ENCODE measurements at regions not wholly inside any gene's neighbourhood (a gene's known extent, or its start where the extent isn't known, plus 50 kb on each side); places are given as distances from the start of the nearest gene placed in this dataset.

GRCh38 chr2:193349642-193350041 is 1154.9 kb upstream of the TMEFF2 start:
- no peak overlapping the region for H3K4me2 ChIP-seq (ENCODE audit: low read length, poor library complexity, severe bottlenecking)
- no peak overlapping the region for H2BK12ac ChIP-seq (ENCODE audit: low read length in 2 of 2)
- H3K18ac ChIP-seq (ENCODE audit: low read depth in 1 of 2, low read length in 2 of 2), result no peak overlapping the region
- no peak overlapping the region for H2BK15ac ChIP-seq (ENCODE audit: low read depth, poor library complexity, severe bottlenecking)
- H3K27ac ChIP-seq (ENCODE audit: low read length, poor library complexity, severe bottlenecking), result no peak overlapping the region
- no peak overlapping the region for H2BK5ac ChIP-seq (ENCODE audit: low read depth, low read length, poor library complexity, severe bottlenecking)
- no peak overlapping the region for H3K23ac ChIP-seq (ENCODE audit: low read length in 2 of 2)
- WGBS, result 83% methylated on average over 1 of the region's 1 CpG
- no peaks in the 10 kb centered on the region for H3K79me1 ChIP-seq (replicated peaks; ENCODE audit: low read length, poor library complexity, severe bottlenecking)
- H4K8ac ChIP-seq (ENCODE audit: low read length), result no peak overlapping the region
- H4K91ac ChIP-seq (ENCODE audit: low read length), result no peak overlapping the region
- H3K27me3 ChIP-seq (ENCODE audit: control insufficient read depth in 1 of 2, insufficient read depth in 1 of 2, low read length in 2 of 2), result no peaks in the 10 kb centered on the region
- no peak overlapping the region for H2AFZ ChIP-seq (ENCODE audit: low read depth, low read length)
- no peaks in the 10 kb centered on the region for H3K36me3 ChIP-seq (ENCODE audit: control insufficient read depth in 1 of 2, insufficient read depth in 2 of 2, low read depth in 1 of 2, low read length in 2 of 2)
- H2BK120ac ChIP-seq (ENCODE audit: low read depth, low read length), result no peak overlapping the region
- no peaks in the 10 kb centered on the region for H3K4me1 ChIP-seq (ENCODE audit: control insufficient read depth, insufficient read depth, low read depth, low read length)
- no peak overlapping the region for H3K9ac ChIP-seq (ENCODE audit: low read length)
- no peak overlapping the region for H3K4ac ChIP-seq (ENCODE audit: low read depth in 1 of 2, low read length in 2 of 2)
- H3K14ac ChIP-seq (ENCODE audit: low read length in 2 of 2), result no peak overlapping the region
- H3K9me3 ChIP-seq (ENCODE audit: control insufficient read depth, low read length), result no peaks in the 10 kb centered on the region
- H2AK5ac ChIP-seq (ENCODE audit: low read length, severe bottlenecking), result no peak overlapping the region
- H3K4me3 ChIP-seq (ENCODE audit: insufficient read depth in 1 of 2, low read depth in 1 of 2, low read length in 2 of 2), result no peak overlapping the region
- DNase-seq, result no peak

GRCh38 chr2:193348055-193348454 is 1153.3 kb upstream of the TMEFF2 start:
- no peak overlapping the region for H3K4ac ChIP-seq (ENCODE audit: low read depth in 1 of 2, low read length in 2 of 2)
- no peak overlapping the region for H2BK15ac ChIP-seq (ENCODE audit: low read depth, poor library complexity, severe bottlenecking)
- no peak overlapping the region for H2AK5ac ChIP-seq (ENCODE audit: low read length, severe bottlenecking)
- H3K4me2 ChIP-seq (ENCODE audit: low read length, poor library complexity, severe bottlenecking), result no peak overlapping the region
- no peaks in the 10 kb centered on the region for H3K27me3 ChIP-seq (ENCODE audit: control insufficient read depth in 1 of 2, insufficient read depth in 1 of 2, low read length in 2 of 2)
- no peak overlapping the region for H4K8ac ChIP-seq (ENCODE audit: low read length)
- peak overlapping the region; percentile 49 for H3K9ac ChIP-seq (ENCODE audit: low read length)
- 85% methylated on average over 2 of the region's 2 CpGs for WGBS
- no peaks in the 10 kb centered on the region for H3K36me3 ChIP-seq (ENCODE audit: control insufficient read depth in 1 of 2, insufficient read depth in 2 of 2, low read depth in 1 of 2, low read length in 2 of 2)
- no peak overlapping the region for H2BK120ac ChIP-seq (ENCODE audit: low read depth, low read length)
- H3K14ac ChIP-seq (ENCODE audit: low read length in 2 of 2), result no peak overlapping the region
- H2AFZ ChIP-seq (ENCODE audit: low read depth, low read length), result no peak overlapping the region
- H2BK5ac ChIP-seq (ENCODE audit: low read depth, low read length, poor library complexity, severe bottlenecking), result no peak overlapping the region
- no peak for DNase-seq
- H3K79me1 ChIP-seq (replicated peaks; ENCODE audit: low read length, poor library complexity, severe bottlenecking), result no peaks in the 10 kb centered on the region
- H3K27ac ChIP-seq (ENCODE audit: low read length, poor library complexity, severe bottlenecking), result no peak overlapping the region
- H4K91ac ChIP-seq (ENCODE audit: low read length), result no peak overlapping the region
- no peak overlapping the region for H2BK12ac ChIP-seq (ENCODE audit: low read length in 2 of 2)
- no peak overlapping the region for H3K23ac ChIP-seq (ENCODE audit: low read length in 2 of 2)
- H3K4me1 ChIP-seq (ENCODE audit: control insufficient read depth, insufficient read depth, low read depth, low read length), result no peaks in the 10 kb centered on the region
- H3K18ac ChIP-seq (ENCODE audit: low read depth in 1 of 2, low read length in 2 of 2), result no peak overlapping the region
- H3K4me3 ChIP-seq (ENCODE audit: insufficient read depth in 1 of 2, low read depth in 1 of 2, low read length in 2 of 2), result peak overlapping the region in 1 of 2 experiments; percentile 65
- no peaks in the 10 kb centered on the region for H3K9me3 ChIP-seq (ENCODE audit: control insufficient read depth, low read length)

GRCh38 chr2:193336781-193337180 is 1142.0 kb upstream of the TMEFF2 start:
- Histone ChIP-seq H3K23ac (ENCODE audit: low read length in 2 of 2) (no peak overlapping the region), H2BK5ac (ENCODE audit: low read depth, low read length, poor library complexity, severe bottlenecking) (no peak overlapping the region), H2AFZ (ENCODE audit: low read depth, low read length) (no peak overlapping the region), H3K79me1 (replicated peaks; ENCODE audit: low read length, poor library complexity, severe bottlenecking) (no peaks in the 10 kb centered on the region), H3K27ac (ENCODE audit: low read length, poor library complexity, severe bottlenecking) (no peak overlapping the region), H3K36me3 (ENCODE audit: control insufficient read depth in 1 of 2, insufficient read depth in 2 of 2, low read depth in 1 of 2, low read length in 2 of 2) (no peaks in the 10 kb centered on the region), H3K9me3 (ENCODE audit: control insufficient read depth, low read length) (no peaks in the 10 kb centered on the region), H2BK15ac (ENCODE audit: low read depth, poor library complexity, severe bottlenecking) (no peak overlapping the region), H3K27me3 (ENCODE audit: control insufficient read depth in 1 of 2, insufficient read depth in 1 of 2, low read length in 2 of 2) (no peaks in the 10 kb centered on the region), H3K9ac (ENCODE audit: low read length) (no peak overlapping the region), H3K4me3 (ENCODE audit: insufficient read depth in 1 of 2, low read depth in 1 of 2, low read length in 2 of 2) (no peak overlapping the region), H4K8ac (ENCODE audit: low read length) (no peak overlapping the region), H3K18ac (ENCODE audit: low read depth in 1 of 2, low read length in 2 of 2) (no peak overlapping the region), H3K4me1 (ENCODE audit: control insufficient read depth, insufficient read depth, low read depth, low read length) (no peaks in the 10 kb centered on the region), H3K4me2 (ENCODE audit: low read length, poor library complexity, severe bottlenecking) (no peak overlapping the region), H3K14ac (ENCODE audit: low read length in 2 of 2) (no peak overlapping the region), H3K4ac (ENCODE audit: low read depth in 1 of 2, low read length in 2 of 2) (no peak overlapping the region), H4K91ac (ENCODE audit: low read length) (no peak overlapping the region), H2BK120ac (ENCODE audit: low read depth, low read length) (no peak overlapping the region), H2BK12ac (ENCODE audit: low read length in 2 of 2) (no peak overlapping the region), H2AK5ac (ENCODE audit: low read length, severe bottlenecking) (no peak overlapping the region)
- WGBS, result no CpG with 5 or more reads among the region's 1 CpG
- DNase-seq, result no peak

- Histone ChIP-seq H3K18ac (ENCODE audit: low read depth in 1 of 2, low read length in 2 of 2) (no peak overlapping the region), H4K91ac (ENCODE audit: low read length) (no peak overlapping the region), H3K4me2 (ENCODE audit: low read length, poor library complexity, severe bottlenecking) (no peak overlapping the region), H2BK5ac (ENCODE audit: low read depth, low read length, poor library complexity, severe bottlenecking) (no peak overlapping the region), H2AFZ (ENCODE audit: low read depth, low read length) (no peak overlapping the region), H3K4ac (ENCODE audit: low read depth in 1 of 2, low read length in 2 of 2) (no peak overlapping the region), H3K9me3 (ENCODE audit: control insufficient read depth, low read length) (no peaks in the 10 kb centered on the region), H3K79me1 (replicated peaks; ENCODE audit: low read length, poor library complexity, severe bottlenecking) (no peaks in the 10 kb centered on the region), H2BK15ac (ENCODE audit: low read depth, poor library complexity, severe bottlenecking) (no peak overlapping the region), H3K27me3 (ENCODE audit: control insufficient read depth in 1 of 2, insufficient read depth in 1 of 2, low read length in 2 of 2) (no peaks in the 10 kb centered on the region), H3K14ac (ENCODE audit: low read length in 2 of 2) (no peak overlapping the region), H3K9ac (ENCODE audit: low read length) (no peak overlapping the region), H2BK12ac (ENCODE audit: low read length in 2 of 2) (no peak overlapping the region), H3K36me3 (ENCODE audit: control insufficient read depth in 1 of 2, insufficient read depth in 2 of 2, low read depth in 1 of 2, low read length in 2 of 2) (no peaks in the 10 kb centered on the region), H2AK5ac (ENCODE audit: low read length, severe bottlenecking) (no peak overlapping the region), H3K4me1 (ENCODE audit: control insufficient read depth, insufficient read depth, low read depth, low read length) (no peaks in the 10 kb centered on the region), H3K27ac (ENCODE audit: low read length, poor library complexity, severe bottlenecking) (no peak overlapping the region), H2BK120ac (ENCODE audit: low read depth, low read length) (no peak overlapping the region), H4K8ac (ENCODE audit: low read length) (no peak overlapping the region), H3K4me3 (ENCODE audit: insufficient read depth in 1 of 2, low read depth in 1 of 2, low read length in 2 of 2) (no peak overlapping the region), H3K23ac (ENCODE audit: low read length in 2 of 2) (no peak overlapping the region)
- no peak for DNase-seq
- WGBS, result no CpG with 5 or more reads among the region's 1 CpG
Measured at GRCh38 chr2:193334401-193334800, 1139.7 kb upstream of the TMEFF2 start.
